Stimulated activated CD4-positive, alpha-beta T cell treated with anti-CD3 and anti-CD28 coated beads, TNF-alpha, amount 100 ng/mL, for 48 hours (primary cell): ENCODE measurements at regions not wholly inside any gene's neighbourhood (a gene's known extent, or its start where the extent isn't known, plus 50 kb on each side); places are given as distances from the start of the nearest gene placed in this dataset.
"Not testable (repeated sequence)": the region's sequence is repeated elsewhere in the genome, so short reads cannot be mapped to it uniquely, and the experiment has no call there.

Source experiments
- DNase-seq, 3 donors: peaks; one replicate each; pipeline ENCODE4 v3.0.0-alpha.2; 2020; ENCODE audit warnings: low read depth in 3 of 3

DNA sequence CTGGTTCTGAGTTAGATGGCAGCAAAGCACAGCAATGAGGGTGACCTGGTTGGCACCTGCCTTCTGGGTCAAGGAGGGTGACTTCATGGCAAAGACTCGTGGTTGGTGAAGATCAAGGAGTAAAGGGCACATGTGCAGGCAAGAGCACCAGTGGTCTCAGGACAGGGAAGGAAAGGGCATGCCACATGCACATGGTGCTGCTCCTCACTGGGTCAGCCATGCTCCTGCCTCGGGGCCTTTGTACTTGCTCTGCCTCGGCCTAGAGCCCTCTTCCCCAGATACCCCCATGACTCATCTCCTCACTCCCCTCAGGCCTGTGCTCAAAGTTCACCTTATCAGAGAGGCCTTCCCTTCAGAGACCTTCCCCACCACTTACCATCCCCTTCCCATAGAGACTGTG is 106.7 kb upstream of the KDM7A start:
- DNase-seq = no peak

GRCh38 chr7:140281960-140282359 is 105.2 kb upstream of the KDM7A start:
- no peak for DNase-seq

GRCh38 chr7:140281255-140281654 is 104.5 kb upstream of the KDM7A start:
- no peak for DNase-seq

GRCh38 chr7:140276001-140276400 is 99.2 kb upstream of the KDM7A start:
- no peak for DNase-seq

DNA sequence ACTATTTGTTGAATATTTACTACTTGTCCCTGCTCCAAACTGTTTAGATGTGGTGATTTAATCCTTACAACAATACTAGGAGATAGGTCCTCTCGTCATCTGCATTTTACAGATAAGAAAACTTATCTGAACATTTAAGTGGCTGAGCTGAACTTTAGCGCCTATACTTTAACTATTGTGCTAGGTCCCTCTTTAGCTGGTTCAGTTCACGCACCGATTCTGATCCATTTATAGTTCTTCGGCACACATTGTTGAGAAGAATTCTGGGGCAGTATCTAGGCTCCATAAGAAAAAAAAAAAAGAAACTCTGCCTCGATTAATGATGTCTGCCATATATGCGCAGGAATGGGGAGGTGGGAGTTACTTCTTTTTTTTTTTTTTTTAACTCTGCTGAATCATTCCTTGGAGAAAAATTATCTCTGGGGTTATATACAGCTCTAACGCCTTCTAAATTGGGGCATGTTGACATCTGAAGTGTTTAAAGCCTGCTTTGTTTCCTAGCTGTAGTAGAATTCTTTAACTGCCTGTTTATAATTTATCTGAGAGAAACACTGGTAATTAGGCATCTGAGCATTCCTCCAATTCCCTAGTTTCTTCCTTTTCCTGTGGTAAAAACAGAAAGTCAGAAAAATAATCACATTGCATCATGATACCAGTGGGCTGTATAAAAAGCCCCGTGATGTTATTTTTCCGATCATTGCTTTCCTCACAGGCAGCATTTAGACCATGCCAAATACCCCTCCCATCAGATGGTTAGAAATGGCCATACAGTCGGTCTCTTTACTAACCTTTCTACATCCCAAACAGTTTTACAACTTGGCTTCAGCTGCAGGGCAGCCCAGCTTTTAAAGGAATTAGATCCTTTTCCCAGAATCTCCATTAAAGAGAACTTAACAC is 98.5 kb upstream of the KDM7A start:
- no peak for DNase-seq

GRCh38 chr7:140273417-140273816 is 96.6 kb upstream of the KDM7A start:
- no peak for DNase-seq

DNA sequence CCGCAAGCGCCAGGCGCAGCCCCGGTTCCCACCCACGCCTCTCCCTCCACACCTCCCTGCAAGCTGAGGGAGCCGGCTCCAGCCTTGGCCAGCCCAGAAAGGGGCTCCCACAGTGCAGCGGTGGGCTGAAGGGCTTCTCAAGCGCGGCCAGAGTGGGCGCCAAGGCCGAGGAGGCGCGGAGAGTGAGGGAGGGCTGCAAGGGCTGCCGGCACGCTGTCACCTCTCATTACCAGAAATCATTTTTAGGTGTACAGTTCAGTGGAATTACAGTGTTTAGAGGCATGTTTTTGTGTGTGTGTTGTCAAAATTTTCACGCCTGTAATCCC is 94.8 kb upstream of the KDM7A start:
- DNase-seq = not testable (repeated sequence)

DNA sequence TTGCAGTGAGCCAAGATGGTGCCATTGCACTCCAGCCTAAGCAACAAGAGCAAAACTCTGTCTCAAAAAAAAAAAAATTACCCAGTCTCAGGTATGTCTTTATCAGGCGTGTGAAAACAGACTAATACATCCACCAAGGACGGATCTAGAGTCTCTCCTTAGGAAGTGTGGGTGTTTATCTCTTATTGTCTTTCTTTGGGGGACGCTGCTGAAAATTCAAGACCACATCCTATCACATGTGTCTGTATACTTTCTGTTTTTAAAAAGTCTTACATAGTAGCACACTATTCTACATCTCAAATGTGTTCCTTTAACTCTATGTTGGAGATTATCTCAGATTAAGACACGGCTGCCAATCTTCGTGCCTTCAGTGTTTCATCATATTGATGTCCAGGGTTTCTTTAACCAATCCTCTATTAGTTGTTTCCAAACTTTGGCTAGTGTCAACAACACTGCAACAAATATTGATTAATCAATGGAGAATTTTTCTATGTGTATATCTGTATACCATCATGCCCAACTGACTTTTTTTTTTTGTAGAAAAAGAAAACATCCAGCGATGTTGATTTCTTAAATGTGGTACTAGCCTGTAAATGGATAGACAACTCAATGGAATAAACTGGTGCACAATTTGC is 92.3 kb upstream of the KDM7A start:
- no peak for DNase-seq

GRCh38 chr7:140267381-140268226 is 90.8 kb upstream of the KDM7A start:
- DNase-seq = no peak

- no peak for DNase-seq
Measured at GRCh38 chr7:140263277-140263676, 86.5 kb upstream of the KDM7A start.

DNA sequence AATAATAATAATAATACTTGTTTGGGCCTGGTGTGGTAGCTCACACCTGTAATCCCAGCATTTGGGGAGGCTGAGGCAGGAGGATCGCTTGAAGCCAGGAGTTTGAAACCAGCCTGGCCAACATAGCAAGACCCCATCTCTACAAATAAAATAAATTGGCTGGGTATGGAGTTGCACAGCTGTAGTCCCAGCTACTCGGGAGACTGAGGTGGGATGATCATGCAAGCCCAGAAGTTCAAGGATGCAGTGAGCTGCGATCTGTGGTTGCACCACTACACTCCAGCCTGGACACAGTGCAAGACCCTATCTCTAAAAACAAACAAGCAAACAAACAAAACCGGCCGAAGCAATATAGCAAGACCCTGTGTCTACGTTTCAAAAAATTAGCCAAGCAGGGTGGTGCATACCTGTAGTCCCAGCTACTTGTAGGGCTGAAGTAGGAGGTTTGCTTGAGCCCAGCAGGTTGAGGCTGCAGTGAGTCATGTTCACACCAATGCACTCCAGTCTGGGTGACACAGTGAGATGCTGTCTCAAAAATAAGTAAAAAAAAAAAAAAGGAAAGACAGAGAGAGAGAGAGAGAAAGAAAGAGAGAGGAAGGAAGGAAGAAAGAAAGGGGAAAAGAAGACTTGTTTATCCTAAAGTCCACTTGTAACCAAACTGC is 85.6 kb upstream of the KDM7A start:
- DNase-seq = no peak

- no peak for DNase-seq
Measured at GRCh38 chr7:140261522-140261921, 84.7 kb upstream of the KDM7A start.

- DNase-seq = no peak
Measured at GRCh38 chr7:140261105-140261486, 84.3 kb upstream of the KDM7A start.

GRCh38 chr7:140260352-140261104 is 83.7 kb upstream of the KDM7A start:
- DNase-seq = no peak

DNA sequence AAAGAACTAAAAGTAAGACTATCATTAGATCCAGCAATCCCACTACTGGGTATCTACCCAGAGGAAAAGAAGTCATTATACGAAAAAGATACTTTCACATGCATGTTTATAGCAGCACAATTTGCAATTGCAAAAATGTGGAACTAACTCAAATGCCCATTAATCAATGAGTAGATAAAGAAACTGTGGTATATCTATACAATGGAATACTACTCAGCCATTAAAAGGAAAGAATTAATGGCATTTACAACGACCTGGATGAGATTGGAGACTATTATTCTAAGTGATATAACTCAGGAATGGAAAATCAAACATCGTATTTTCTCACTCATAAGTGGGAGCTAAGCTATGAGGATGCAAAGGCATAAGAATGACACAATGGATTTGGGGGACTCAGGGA is 80.5 kb upstream of the KDM7A start:
- DNase-seq = not testable (repeated sequence)

- DNase-seq = not testable (repeated sequence)
Measured at GRCh38 chr7:140254976-140255375, 78.2 kb upstream of the KDM7A start.

DNA sequence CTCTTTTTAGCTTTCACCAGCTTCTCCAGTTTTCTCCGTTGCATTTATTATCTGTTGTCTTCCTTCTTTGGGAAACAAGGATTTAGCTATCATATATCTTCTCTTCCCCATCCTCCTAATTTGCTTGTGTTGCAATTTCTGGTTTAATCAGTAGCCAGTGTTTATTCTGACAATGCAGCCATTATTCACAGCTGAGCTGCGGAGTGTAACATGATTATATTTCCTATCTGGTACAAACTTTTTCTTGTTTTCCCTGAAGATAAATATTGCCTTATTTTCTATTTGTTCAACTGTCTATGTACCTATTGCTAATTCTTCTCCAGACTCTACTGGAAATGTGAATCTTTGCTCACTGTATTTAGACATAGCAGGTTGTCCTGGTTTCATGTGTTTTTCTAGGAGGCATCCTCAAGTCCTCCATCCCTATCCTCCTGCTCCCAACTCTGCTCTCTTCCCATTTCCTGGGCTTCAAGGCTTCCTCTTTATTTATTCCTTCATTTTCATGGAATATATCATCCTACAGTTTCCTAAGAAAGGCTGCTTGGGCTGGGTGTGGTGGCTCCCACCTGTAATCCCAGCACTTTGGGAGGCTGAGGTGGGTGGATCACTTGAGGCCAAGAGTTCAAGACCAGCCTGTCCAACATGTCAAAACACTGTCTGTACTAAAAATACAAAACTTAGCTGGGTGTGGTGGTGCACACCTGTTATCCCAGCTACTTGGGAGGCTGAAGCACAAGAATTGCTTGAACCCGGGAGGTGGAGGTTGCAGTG is 72.4 kb upstream of the KDM7A start:
- DNase-seq = no peak

- DNase-seq = no peak
Measured at GRCh38 chr7:140247559-140247958, 70.8 kb upstream of the KDM7A start.

DNA sequence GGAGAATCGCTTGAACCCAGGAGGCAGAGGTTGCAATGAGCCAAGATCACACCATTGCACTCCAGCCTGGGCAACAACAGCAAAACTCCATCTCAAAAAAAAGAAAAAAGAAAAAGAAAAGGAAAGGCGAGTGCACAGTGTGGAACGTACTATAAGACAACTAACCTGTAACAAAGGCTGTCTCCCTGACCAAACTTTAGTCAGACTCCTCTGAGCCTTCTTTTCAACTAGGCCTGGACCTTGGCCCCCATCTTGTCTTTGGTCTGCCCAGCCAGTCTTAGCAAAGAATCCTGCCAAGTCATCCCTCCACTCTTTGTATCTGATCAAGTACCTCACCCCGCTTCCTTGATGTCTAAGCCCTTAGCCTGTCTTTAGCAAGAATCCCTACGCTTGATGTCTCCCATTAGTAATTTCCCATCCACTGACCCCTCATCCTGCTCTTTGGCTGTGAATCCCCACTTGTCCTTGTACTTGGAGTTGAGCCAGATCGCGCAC is 68.9 kb upstream of the KDM7A start:
- DNase-seq = no peak
